Dermis microvascular lymphatic vessel endothelial cell (primary cell): ENCODE measurements at regions not wholly inside any gene's neighbourhood (a gene's known extent, or its start where the extent isn't known, plus 50 kb on each side); places are given as distances from the start of the nearest gene placed in this dataset.
"Not testable (repeated sequence)": the region's sequence is repeated elsewhere in the genome, so short reads cannot be mapped to it uniquely, and the experiment has no call there.

Experiments
- DNase-seq, 2 donors: peaks; one replicate each; pipeline versions ENCODE4 v3.0.0 to v3.0.0-alpha.2; 2010; ENCODE audit warnings: low read depth in 2 of 2

- DNase-seq = no peak
These were observed 135.8 kb upstream of the CENPW start for GRCh38 chr6:126204126-126204525.

- DNase-seq = no peak
These were observed 135.3 kb upstream of the CENPW start for GRCh38 chr6:126204598-126204997.

DNA sequence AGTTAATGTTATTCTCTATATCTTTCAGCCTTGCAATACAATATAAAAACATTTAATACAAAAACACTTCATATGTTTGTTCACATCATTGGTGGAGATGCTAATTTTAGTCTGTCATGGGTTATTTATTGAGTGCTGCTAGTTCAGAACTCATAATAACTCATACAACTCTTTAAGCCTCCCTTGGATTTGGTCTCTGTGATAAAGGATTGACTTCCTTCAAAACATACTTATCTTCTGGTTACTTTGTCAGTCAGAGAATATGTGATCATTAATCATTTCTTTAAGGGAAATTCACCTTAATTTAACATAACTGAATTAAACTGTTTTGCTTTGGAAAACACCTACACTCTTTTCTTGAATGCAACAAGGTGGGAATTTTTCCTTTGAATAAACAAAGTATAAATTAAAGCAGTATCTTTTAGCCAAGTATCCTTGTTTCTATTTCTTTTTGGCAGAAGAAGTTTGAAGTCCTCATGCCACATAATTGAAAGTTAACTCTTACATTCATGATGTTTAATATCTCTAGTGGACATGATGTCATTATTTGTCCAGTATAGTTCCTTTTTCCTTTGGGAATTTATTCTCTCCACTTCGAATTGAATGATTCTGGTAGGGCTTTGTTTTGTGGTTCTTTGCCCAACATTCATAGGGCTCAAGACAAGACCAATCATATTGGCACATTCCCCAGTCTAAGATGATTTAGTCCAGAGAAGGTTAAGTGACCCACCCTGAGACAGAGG lies 133.2 kb upstream of the CENPW start:
- no peak for DNase-seq

GRCh38 chr6:126210398-126211075 lies 129.4 kb upstream of the CENPW start:
- no peak for DNase-seq

DNA sequence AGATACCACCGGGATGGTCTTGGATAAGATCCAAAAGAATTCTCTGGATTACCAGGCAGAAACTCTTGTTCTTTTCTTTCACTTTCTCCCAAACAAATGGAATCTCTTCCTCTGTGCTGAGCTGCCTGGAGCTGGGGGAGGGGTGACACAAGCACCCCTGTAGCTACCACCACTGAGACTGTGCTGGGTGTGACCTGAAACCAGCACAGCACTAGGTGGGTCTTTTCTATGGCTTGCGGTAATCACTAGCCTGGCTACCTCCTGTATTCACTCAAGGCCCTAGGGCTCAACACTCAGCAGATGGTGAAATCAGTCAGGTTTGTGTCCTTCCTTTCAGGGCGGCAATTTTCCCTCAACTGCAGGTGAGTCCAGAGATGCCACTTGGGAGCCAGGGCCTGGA lies 122.4 kb upstream of the CENPW start:
- DNase-seq = no peak

DNA sequence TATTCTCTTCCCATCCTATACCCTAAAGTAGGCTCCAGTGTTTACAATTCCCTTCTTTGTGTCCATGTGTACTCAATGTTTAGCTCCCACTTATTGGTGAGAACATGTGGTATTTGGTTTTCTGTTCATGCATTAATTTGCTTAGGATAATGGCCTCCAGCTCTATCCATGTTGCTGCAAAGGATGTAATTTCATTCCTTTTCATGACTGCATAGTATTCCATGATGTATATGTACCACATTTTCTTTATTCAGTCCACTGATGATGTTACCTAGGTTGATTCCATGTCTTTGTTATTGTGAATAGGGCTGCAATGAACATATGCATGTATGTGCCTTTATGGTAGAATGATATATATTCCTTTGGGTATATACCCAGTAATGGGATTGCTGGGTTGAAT lies 119.0 kb upstream of the CENPW start:
- DNase-seq = not testable (repeated sequence)

DNA sequence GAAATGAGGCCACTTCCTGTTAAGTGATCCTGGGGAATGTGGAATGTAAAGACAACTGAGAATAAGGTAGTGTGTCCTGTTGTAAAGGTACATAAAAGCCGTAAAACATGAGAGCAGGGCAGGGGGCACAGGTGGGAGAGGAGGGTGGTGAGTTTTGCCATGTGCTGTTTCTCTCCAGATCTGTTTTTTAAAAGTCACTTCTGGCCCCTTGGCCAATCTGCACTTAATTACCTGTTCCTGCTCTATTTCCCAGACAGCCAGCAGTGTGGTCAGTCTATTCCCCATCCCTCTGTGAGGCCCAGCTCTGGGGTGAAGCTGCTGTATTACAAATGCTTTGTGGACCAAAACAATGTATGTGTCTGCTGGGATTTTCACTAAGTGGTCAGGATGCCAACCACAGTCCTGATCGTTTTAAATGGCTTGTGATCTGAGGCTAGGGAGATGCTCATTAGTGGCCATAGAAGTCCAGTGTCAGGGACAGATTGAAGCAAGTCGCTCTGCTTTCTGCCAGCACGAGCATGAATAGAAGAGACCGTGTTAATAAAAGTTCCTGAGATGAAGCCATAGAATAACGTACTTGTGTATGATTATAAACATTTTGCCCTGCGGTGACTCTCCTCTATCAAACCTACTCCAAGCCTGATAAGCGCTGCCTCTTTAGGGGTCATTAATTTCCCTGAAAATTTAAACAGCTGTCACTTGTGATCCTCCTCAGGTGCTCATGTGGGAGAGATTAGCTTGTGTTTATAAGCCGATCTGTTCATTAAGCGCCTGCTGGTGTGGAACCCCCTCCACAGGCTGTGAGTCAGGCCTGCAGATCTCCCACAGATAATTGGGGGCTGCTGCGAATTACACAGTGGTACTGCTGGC lies 111.8 kb upstream of the CENPW start:
- no peak for DNase-seq

- DNase-seq = no peak
These were observed 107.2 kb upstream of the CENPW start for GRCh38 chr6:126232671-126233070.

DNA sequence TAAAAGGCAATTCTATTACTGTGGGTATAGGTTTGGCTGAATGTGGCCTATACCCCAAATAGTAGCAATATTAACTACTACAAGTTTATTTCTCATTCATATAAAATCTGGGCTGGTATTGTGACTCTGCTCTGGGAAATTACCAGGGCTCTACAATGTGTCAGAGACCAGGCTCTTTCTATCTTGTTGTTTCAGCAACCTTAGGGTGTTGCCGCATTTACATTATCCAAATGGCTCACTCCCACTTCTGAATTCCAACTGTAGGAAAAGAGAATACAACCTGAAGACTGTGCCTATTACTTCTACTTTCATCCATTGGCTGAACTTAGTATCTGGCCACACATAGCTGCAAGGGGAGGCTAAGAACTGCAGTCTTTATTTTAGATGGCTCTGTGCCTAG lies 106.7 kb upstream of the CENPW start:
- no peak for DNase-seq

GRCh38 chr6:126235363-126235762 lies 104.6 kb upstream of the CENPW start:
- DNase-seq = no peak

GRCh38 chr6:126245077-126245476 lies 94.8 kb upstream of the CENPW start:
- DNase-seq = no peak

GRCh38 chr6:126252154-126252553 lies 87.8 kb upstream of the CENPW start:
- no peak for DNase-seq

DNA sequence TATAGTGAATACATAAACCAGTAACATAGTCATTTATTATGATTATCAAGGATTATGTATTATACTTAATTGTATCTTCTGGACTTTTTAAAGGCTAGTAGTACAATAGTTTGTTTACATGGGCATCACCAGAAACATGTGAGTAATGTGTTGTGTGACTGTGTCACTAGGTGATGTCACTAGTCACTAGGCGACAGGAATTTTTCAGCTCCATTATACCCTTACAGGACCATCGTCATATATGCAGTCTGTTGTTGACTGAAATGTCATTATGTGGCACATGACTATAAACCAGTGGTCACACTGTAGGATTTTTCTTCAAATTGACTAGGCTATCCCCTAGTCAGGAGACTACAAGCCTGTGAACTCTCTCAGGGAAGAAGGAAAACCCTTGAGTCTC lies 86.5 kb upstream of the CENPW start:
- no peak for DNase-seq

DNA sequence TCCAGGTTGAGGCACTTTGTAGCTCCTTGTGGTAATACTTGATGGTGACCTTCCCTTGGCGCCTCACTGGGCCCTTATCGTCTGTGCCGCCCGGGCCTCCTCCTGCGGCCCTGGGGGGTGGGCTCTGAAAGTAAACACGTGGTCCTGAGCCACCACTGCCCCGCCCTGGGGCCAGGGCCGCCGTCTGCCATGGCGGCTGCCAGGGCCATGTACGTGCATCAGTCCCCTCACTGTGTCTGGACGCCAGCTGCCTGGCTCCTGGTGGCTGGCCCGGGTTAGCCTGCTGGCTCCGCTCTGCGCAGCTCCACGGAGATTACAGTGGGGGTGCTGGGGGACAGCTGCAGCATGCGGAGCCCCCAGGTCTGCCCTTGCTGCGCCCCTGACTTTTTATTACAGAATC lies 81.8 kb upstream of the CENPW start:
- DNase-seq = no peak

DNA sequence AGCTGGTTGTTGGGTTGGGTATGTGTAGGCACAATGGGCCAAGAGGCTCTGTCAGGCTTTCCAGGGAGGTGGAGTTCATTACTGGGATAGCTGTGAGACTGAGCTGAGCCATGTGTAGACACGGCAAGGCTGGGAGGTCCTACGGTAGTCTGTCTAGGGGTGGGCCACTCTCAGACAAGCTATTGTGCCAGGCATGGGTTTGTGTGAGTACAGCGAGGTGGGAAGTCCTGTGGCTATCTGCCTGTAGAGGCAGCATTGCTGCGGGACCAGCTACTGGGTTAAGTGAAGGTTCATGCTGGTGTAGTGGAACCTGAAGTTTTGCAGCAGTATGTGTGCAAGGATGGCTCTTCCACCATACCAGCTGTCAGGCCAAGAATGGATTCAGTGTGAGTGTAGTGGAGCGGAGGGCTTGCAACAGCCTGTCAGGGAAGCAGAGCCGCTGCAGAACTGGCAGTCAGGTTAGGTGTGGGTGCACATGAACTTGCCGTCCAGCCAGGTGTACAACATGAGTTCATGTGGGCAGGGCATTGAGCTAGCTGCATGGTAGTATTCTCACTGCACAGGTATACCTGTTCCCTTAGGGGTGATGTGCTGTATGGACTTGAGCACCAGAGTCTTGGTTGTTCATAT lies 78.0 kb upstream of the CENPW start:
- no peak for DNase-seq

DNA sequence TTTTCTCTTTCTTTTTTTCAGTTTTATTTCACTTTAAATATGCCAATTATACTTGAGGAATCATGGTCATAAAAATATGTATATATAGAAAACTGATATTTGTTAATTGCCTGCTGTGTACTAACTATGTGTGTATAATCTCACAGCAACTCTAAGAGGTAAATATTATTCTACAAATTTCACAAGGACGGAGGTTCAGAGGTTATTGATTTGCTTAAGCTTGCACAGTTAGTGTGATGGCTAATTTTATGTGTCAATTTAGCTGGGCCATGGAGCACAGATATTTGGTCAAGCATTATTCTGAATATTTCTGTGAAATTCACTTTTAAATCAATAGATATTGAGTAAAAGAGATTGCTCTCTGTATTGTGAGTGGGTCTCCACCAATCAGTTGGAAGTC lies 75.7 kb upstream of the CENPW start:
- DNase-seq = no peak

DNA sequence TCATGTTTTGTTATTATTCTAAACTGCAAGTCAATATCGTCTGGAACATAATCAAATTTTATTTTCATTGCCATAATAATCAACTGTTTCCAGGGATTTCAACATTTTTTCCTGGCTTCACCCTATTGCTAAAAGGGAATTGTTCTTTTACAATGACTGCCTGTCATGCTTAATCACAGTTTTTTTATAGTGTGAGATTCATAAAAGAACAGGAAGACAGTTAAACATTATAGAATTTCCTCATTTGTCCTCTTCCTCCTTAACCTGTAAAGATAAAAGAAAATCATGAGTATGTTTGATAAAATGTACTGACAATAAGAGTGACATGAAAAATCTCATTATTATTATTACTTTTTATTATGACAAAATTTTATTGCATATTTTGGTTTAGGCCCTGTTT lies 73.3 kb upstream of the CENPW start:
- DNase-seq = peak in 1 of 2 donors; percentile 11

- peak in 1 of 2 donors; percentile 64 for DNase-seq
These were observed 72.3 kb upstream of the CENPW start for GRCh38 chr6:126267626-126268025.

- DNase-seq = peak in 1 of 2 donors; percentile 23
These were observed 71.8 kb upstream of the CENPW start for GRCh38 chr6:126268092-126268491.

GRCh38 chr6:126280287-126280686 lies 59.6 kb upstream of the CENPW start:
- no peak for DNase-seq

DNA sequence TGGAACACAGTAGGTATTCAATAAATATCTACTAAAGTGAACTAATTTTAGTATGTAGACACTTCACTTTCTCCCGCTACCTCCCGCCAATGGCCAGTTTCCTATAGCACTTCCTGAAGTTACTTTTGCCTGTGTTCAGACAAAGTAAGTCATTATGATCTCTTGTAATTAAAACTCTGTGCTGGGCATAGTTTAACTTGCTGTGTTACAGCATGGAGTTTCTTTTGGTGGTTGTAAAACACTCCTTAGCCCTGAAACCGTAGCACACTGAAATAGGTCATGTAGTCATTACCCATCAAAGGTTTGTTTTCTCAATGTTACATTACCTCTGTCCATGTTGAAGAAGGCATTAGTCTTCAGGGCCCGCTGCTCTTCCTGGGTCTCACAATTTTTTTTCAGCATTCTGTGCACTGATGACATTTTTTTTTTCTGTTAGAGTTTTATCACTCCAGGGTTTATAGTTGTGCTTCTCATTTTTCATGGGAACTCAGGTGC lies 54.0 kb upstream of the CENPW start:
- DNase-seq = no peak
